ENCODE measurements at regions not wholly inside any gene's neighbourhood (a gene's known extent, or its start where the extent isn't known, plus 50 kb on each side); places are given as distances from the start of the nearest gene placed in this dataset.

- Histone ChIP-seq H3K36me3 (no peaks in the 10 kb centered on the region), H3K4me3 (no peak overlapping the region), H3K27ac (no peak overlapping the region), H3K27me3 (no peaks in the 10 kb centered on the region), H3K4me1 (no peaks in the 10 kb centered on the region), H3K9me3 (no peaks in the 10 kb centered on the region)
- no peak for DNase-seq (ENCODE audit: low spot score in 2 of 2)
- TF ChIP-seq CTCF (IDR thresholded peaks at IDR 0.05), result no peak
- intact Hi-C loops (cut with DNase I), result no loop called here
Observed at GRCh38 chr7:156191090-156191489, 378.8 kb upstream of the SHH start.

GRCh38 chr7:156185076-156185475, 372.8 kb upstream of the SHH start:
- no peaks in the 10 kb centered on the region for H3K27me3 ChIP-seq
- no peak overlapping the region for H3K4me3 ChIP-seq
- no peak for TF ChIP-seq CTCF (IDR thresholded peaks at IDR 0.05)
- no peak overlapping the region for H3K27ac ChIP-seq
- intact Hi-C loops (cut with DNase I), result no loop called here
- H3K9me3 ChIP-seq, result no peaks in the 10 kb centered on the region
- no peaks in the 10 kb centered on the region for H3K36me3 ChIP-seq
- DNase-seq (ENCODE audit: low spot score in 2 of 2), result no peak
- no peaks in the 10 kb centered on the region for H3K4me1 ChIP-seq

- Histone ChIP-seq H3K27me3 (no peaks in the 10 kb centered on the region), H3K27ac (no peak overlapping the region), H3K4me1 (no peaks in the 10 kb centered on the region), H3K36me3 (no peaks in the 10 kb centered on the region), H3K9me3 (no peaks in the 10 kb centered on the region), H3K4me3 (no peak overlapping the region)
- TF ChIP-seq CTCF (IDR thresholded peaks at IDR 0.05), result no peak
- no peak for DNase-seq (ENCODE audit: low spot score in 2 of 2)
- intact Hi-C loops (cut with DNase I), result no loop called here
Observed at GRCh38 chr7:156184164-156184563, 371.9 kb upstream of the SHH start.

GRCh38 chr7:156180451-156181229, 368.4 kb upstream of the SHH start:
- Histone ChIP-seq H3K27ac (no peak overlapping the region), H3K4me3 (no peak overlapping the region), H3K9me3 (no peaks in the 10 kb centered on the region), H3K36me3 (no peaks in the 10 kb centered on the region), H3K4me1 (no peaks in the 10 kb centered on the region), H3K27me3 (no peaks in the 10 kb centered on the region)
- intact Hi-C loops (cut with DNase I), result no loop called here
- no peak for TF ChIP-seq CTCF (IDR thresholded peaks at IDR 0.05)
- peak in 1 of 2 donors; percentile 11 for DNase-seq (ENCODE audit: low spot score in 2 of 2)

- intact Hi-C loops (cut with DNase I), result no loop called here
- Histone ChIP-seq H3K27me3 (no peaks in the 10 kb centered on the region), H3K4me1 (no peaks in the 10 kb centered on the region), H3K27ac (no peak overlapping the region), H3K4me3 (no peak overlapping the region), H3K36me3 (no peaks in the 10 kb centered on the region), H3K9me3 (no peaks in the 10 kb centered on the region)
- TF ChIP-seq CTCF (IDR thresholded peaks at IDR 0.05), result no peak
- DNase-seq (ENCODE audit: low spot score in 2 of 2), result peak in 1 of 2 donors; percentile 34
Observed at GRCh38 chr7:156179872-156180390, 367.7 kb upstream of the SHH start.
